PC-3 (cell line): ENCODE measurements at regions not wholly inside any gene's neighbourhood (a gene's known extent, or its start where the extent isn't known, plus 50 kb on each side); places are given as distances from the start of the nearest gene placed in this dataset.

Experiments used
- ATAC-seq: fragments of 200-7000 bp; cut with Tn5 transposase; 2 replicates; pipeline ENCODE4 v1.9.1; 2020; ENCODE audit warnings: mild to moderate bottlenecking, moderate library complexity
- BruUV-seq: library from RNA; stranded (reverse); fragments of 400-500 nt; replicated peaks from 2 replicates; lab custom pipeline; 2021; lab: Mats Ljungman, UMichigan
- CTCF ChIA-PET: fragments of 300-600 bp; sonication (Branson Sonifier 250); formaldehyde crosslinking; loops from one replicate; lab custom pipeline; 2022; ENCODE audit warnings: antibody characterized with exemption; lab: Charles Lee
- POLR2A ChIA-PET: fragments of 300-600 bp; sonication (Branson Sonifier 250); formaldehyde crosslinking; loops from one replicate; lab custom pipeline; 2022; ENCODE audit warnings: antibody characterized with exemption; ENCODE audit not compliant: unreplicated experiment; lab: Charles Lee
- DNase-seq: peaks from one replicate; pipeline ENCODE4 v3.0.0-alpha.2; 2015
- H2AFZ ChIP-seq: fragments of 300-600 bp; sonication (generic); 2 replicates; pipeline ENCODE4 v1.6.0; 2016; ENCODE audit warnings: antibody characterized with exemption, low read length
- H3F3A ChIP-seq: fragments of 300-600 bp; sonication (generic); one replicate; pipeline ENCODE4 v1.6.0; 2017; ENCODE audit warnings: antibody characterized with exemption, low read length, control low read depth, mild to moderate bottlenecking; ENCODE audit not compliant: unreplicated experiment
- H3K27ac ChIP-seq: fragments of 300-600 bp; sonication (generic); 2 replicates; pipeline ENCODE4 v1.5.1; 2016; ENCODE audit warnings: mild to moderate bottlenecking, low read length
- H3K27me3 ChIP-seq: fragments of 300-600 bp; sonication (generic); 2 replicates; pipeline ENCODE4 v1.6.1; 2016; ENCODE audit warnings: low read length, mixed read lengths
- H3K36me3 ChIP-seq: fragments of 300-600 bp; sonication (generic); 2 replicates; pipeline ENCODE4 v1.6.1; 2016; ENCODE audit warnings: low read depth, mixed run types, low read length, mixed read lengths
- H3K4me1 ChIP-seq: fragments of 300-600 bp; sonication (generic); 2 replicates; pipeline ENCODE4 v1.5.1; 2016; ENCODE audit warnings: low read length; ENCODE audit not compliant: insufficient read depth
- H3K4me2 ChIP-seq: fragments of 300-600 bp; sonication (generic); 2 replicates; pipeline ENCODE4 v1.6.0; 2016; ENCODE audit warnings: low read length
- H3K4me3 ChIP-seq: fragments of 300-600 bp; sonication (generic); 2 replicates; pipeline ENCODE4 v1.5.1; 2016; ENCODE audit warnings: mild to moderate bottlenecking, low read length, mixed read lengths
- H3K79me2 ChIP-seq: fragments of 300-600 bp; sonication (generic); 2 replicates; pipeline ENCODE4 v1.6.1; 2017; ENCODE audit warnings: low read length, mixed read lengths
- H3K9ac ChIP-seq: fragments of 300-600 bp; sonication (generic); 2 replicates; pipeline ENCODE4 v1.6.0; 2016; ENCODE audit warnings: mild to moderate bottlenecking, low read length
- H3K9me2 ChIP-seq: fragments of 300-600 bp; sonication (generic); replicated peaks from 2 replicates; pipeline ENCODE4 v1.6.1; 2016; ENCODE audit warnings: mixed run types, low read length, mixed read lengths
- H3K9me3 ChIP-seq: fragments of 300-600 bp; sonication (generic); 2 replicates; pipeline ENCODE4 v1.6.1; 2016; ENCODE audit warnings: low read length, mixed read lengths
- H4K20me1 ChIP-seq: fragments of 300-600 bp; sonication (generic); 2 replicates; pipeline ENCODE4 v1.6.1; 2016; ENCODE audit warnings: low read length, mixed read lengths
- CTCF ChIP-seq: fragments of 300-600 bp; sonication (generic); conservative IDR thresholded peaks from 2 replicates; pipeline ENCODE4 v1.5.1; 2017; ENCODE audit warnings: antibody characterized with exemption, low read depth, mild to moderate bottlenecking, low read length
- EZH2 ChIP-seq: fragments of 300-600 bp; sonication (generic); IDR thresholded peaks from one replicate; pipeline ENCODE4 v1.6.1; 2017; ENCODE audit warnings: antibody characterized with exemption, mild to moderate bottlenecking, low read length; ENCODE audit not compliant: unreplicated experiment
- EZH2phosphoT487 ChIP-seq: fragments of 300-600 bp; sonication (generic); IDR thresholded peaks from 2 replicates; pipeline ENCODE4 v1.6.1; 2018; ENCODE audit warnings: mild to moderate bottlenecking, antibody characterized with exemption, low read length, borderline replicate concordance
- intact Hi-C: fragments of 100-400 bp; cut with micrococcal nuclease; formaldehyde crosslinking; loops from 2 replicates; pipeline ENCODE4 v1.9.0; 2023

- no peaks in the 10 kb centered on the region for H3K9me2 ChIP-seq
- H3K27ac ChIP-seq = no peak overlapping the region
- no peaks in the 10 kb centered on the region for H3K36me3 ChIP-seq
- H3K9me3 ChIP-seq = no peaks in the 10 kb centered on the region
- no peaks in the 10 kb centered on the region for H4K20me1 ChIP-seq
- no peak overlapping the region for H3K4me2 ChIP-seq
- H3K27me3 ChIP-seq = no peaks in the 10 kb centered on the region
- no peaks in the 10 kb centered on the region for H3F3A ChIP-seq
- no TSS peak for BruUV-seq
- TF ChIP-seq EZH2 = no peak
- TF ChIP-seq CTCF = no peak
- TF ChIP-seq EZH2phosphoT487 = no peak
- no peak overlapping the region for H3K4me3 ChIP-seq
- DNase-seq (peak; percentile 34), ATAC-seq (no peak)
- H3K4me1 ChIP-seq = peaks cover 4% of the 10 kb centered on the region
- intact Hi-C loops = no loop called here
- ChIA-PET POLR2A (no interaction called here), CTCF (no interaction called here)
- no peak overlapping the region for H3K9ac ChIP-seq
- H3K79me2 ChIP-seq = no peaks in the 10 kb centered on the region
- H2AFZ ChIP-seq = no peak overlapping the region
These were observed 172.7 kb upstream of the TP63 start for GRCh38 chr3:189458528-189458927.

- DNase-seq (no peak), ATAC-seq (no peak)
- H3K79me2 ChIP-seq = no peaks in the 10 kb centered on the region
- H3K36me3 ChIP-seq = no peaks in the 10 kb centered on the region
- H3K4me1 ChIP-seq = peaks cover 4% of the 10 kb centered on the region
- no peak overlapping the region for H2AFZ ChIP-seq
- CTCF ChIA-PET = no interaction called here
- no peak overlapping the region for H3K9ac ChIP-seq
- H3K4me3 ChIP-seq = no peak overlapping the region
- H4K20me1 ChIP-seq = no peaks in the 10 kb centered on the region
- H3F3A ChIP-seq = no peaks in the 10 kb centered on the region
- POLR2A ChIA-PET = no interaction called here
- BruUV-seq = no TSS peak
- H3K27ac ChIP-seq = no peak overlapping the region
- no peaks in the 10 kb centered on the region for H3K9me3 ChIP-seq
- intact Hi-C loops = no loop called here
- TF ChIP-seq EZH2 = no peak
- TF ChIP-seq EZH2phosphoT487 = no peak
- no peak for TF ChIP-seq CTCF
- no peaks in the 10 kb centered on the region for H3K9me2 ChIP-seq
- no peak overlapping the region for H3K4me2 ChIP-seq
- H3K27me3 ChIP-seq = no peaks in the 10 kb centered on the region
These were observed 172.0 kb upstream of the TP63 start for GRCh38 chr3:189459231-189459630.

GRCh38 chr3:189460511-189460910 is 170.7 kb upstream of the TP63 start:
- no TSS peak for BruUV-seq
- ChIA-PET POLR2A (no interaction called here), CTCF (no interaction called here)
- Histone ChIP-seq H3K9me3 (no peaks in the 10 kb centered on the region), H3K27me3 (no peaks in the 10 kb centered on the region), H3K9me2 (no peaks in the 10 kb centered on the region), H3K4me1 (peaks cover 4% of the 10 kb centered on the region), H3F3A (no peaks in the 10 kb centered on the region), H3K36me3 (no peaks in the 10 kb centered on the region), H2AFZ (no peak overlapping the region), H3K9ac (no peak overlapping the region), H3K4me2 (no peak overlapping the region), H3K27ac (no peak overlapping the region), H3K79me2 (no peaks in the 10 kb centered on the region), H4K20me1 (no peaks in the 10 kb centered on the region), H3K4me3 (no peak overlapping the region)
- DNase-seq = no peak
- ATAC-seq = no peak
- intact Hi-C loops = no loop called here
- no peak for TF ChIP-seq CTCF
- TF ChIP-seq EZH2 = no peak
- no peak for TF ChIP-seq EZH2phosphoT487
